ENCODE measurements at regions not wholly inside any gene's neighbourhood (a gene's known extent, or its start where the extent isn't known, plus 50 kb on each side); places are given as distances from the start of the nearest gene placed in this dataset.
"Not testable (repeated sequence)": the region's sequence is repeated elsewhere in the genome, so short reads cannot be mapped to it uniquely, and the experiment has no call there.

DNA sequence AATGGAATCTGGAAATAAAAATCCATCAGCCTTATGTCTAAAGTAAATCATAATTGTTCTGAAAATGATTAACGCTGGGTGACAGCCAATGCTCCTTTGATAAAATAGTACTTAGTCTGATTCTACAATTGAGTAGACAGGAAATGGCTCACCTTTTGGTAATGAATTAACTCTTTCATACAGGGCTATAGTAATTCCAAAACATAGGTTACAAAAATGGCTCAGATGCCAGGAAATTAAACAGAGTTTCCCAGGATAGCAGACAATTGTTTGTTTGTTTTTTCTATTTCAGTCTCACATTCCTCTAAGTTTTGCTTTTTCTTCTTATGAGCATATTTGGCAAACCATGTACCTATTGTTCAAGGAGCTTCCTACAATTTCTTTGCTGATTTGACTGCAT is 257.2 kb upstream of the EPHA7 start:
- H3K27me3 ChIP-seq (ENCODE audit: low read depth), result no peaks in the 10 kb centered on the region
- no peaks in the 10 kb centered on the region for H3K36me3 ChIP-seq
- TF ChIP-seq, protein P1, sequence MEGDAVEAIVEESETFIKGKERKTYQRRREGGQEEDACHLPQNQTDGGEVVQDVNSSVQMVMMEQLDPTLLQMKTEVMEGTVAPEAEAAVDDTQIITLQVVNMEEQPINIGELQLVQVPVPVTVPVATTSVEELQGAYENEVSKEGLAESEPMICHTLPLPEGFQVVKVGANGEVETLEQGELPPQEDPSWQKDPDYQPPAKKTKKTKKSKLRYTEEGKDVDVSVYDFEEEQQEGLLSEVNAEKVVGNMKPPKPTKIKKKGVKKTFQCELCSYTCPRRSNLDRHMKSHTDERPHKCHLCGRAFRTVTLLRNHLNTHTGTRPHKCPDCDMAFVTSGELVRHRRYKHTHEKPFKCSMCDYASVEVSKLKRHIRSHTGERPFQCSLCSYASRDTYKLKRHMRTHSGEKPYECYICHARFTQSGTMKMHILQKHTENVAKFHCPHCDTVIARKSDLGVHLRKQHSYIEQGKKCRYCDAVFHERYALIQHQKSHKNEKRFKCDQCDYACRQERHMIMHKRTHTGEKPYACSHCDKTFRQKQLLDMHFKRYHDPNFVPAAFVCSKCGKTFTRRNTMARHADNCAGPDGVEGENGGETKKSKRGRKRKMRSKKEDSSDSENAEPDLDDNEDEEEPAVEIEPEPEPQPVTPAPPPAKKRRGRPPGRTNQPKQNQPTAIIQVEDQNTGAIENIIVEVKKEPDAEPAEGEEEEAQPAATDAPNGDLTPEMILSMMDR (IDR thresholded peaks at IDR 0.05), result no peak
- intact Hi-C loops (cut with DNase I), result no loop called here
- no peak overlapping the region for H3K27ac ChIP-seq
- H3K4me3 ChIP-seq, result no peak overlapping the region
- no peaks in the 10 kb centered on the region for H3K4me1 ChIP-seq
- DNase-seq (no peak), ATAC-seq (no peak)
- H3K9me3 ChIP-seq, result no peaks in the 10 kb centered on the region

DNA sequence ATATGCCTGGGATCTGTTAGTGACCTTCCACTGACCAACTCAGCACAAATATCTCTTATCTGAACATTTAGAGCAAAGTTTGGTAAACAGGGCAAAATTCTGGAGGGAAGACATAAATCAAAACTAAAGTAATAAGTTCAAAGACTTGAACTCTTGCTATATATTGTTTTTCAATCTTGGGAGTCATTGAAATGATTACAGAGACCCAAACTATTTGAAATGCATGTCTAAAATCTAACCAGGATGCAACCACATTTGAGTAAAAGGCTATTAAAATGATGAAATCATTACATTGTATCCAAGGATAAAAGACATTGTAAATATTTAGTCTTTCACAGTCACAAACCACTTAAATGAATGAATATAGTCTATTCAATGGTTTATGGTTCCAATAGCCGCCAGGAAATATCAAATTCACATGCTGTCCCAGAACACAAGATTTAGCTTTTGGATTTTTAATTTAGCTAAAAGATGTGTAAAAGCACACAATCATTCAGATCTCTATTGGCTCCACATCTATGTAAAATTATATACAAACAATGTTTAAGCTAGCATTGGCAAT is 256.6 kb upstream of the EPHA7 start:
- Histone ChIP-seq H3K4me3 (no peak overlapping the region), H3K27ac (no peak overlapping the region), H3K36me3 (no peaks in the 10 kb centered on the region), H3K27me3 (ENCODE audit: low read depth) (no peaks in the 10 kb centered on the region), H3K9me3 (no peaks in the 10 kb centered on the region), H3K4me1 (no peaks in the 10 kb centered on the region)
- ATAC-seq (no peak), DNase-seq (no peak)
- intact Hi-C loops (cut with DNase I), result no loop called here
- TF ChIP-seq, protein P1 (IDR thresholded peaks at IDR 0.05), result no peak

DNA sequence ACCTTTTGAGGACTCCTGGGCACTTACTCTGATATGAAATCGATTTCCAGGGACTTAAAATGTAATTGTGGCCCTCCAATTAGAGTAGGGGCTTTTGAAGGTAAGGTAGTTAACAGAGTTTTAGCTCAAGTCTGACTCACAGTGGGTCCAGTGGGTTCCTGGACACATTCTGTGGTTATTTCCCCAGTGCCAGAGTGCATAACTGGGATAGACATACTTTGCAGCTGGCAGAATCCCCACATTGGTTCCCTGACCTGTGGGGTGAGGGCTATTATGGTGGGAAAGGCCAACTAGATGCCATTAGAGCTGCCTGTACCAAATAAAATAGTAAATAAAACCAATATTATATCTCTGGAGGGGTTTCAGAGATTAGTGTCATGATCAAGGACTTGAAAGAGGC is 243.8 kb upstream of the EPHA7 start:
- TF ChIP-seq, protein P1 (IDR thresholded peaks at IDR 0.05), result no peak
- intact Hi-C loops (cut with DNase I), result no loop called here

DNA sequence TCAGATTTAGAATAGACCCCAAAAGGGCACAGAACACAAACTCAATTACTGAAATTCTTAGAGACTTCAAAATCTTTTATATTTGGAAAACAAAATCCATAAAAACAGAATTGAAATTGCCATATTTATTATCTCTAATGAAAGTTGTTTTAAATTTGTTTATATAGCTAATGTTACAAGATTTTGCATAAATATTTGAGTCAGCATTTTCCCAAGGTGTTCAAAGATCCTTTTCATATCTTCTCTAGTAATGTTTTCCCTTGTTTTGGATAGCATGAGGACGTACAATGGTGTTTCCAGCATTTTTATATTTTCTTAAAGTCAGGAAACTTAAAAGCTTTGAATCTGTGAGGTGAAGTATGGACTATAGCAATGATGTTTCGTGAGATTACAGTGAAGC is 235.2 kb upstream of the EPHA7 start:
- H3K27me3 ChIP-seq (ENCODE audit: low read depth), result no peaks in the 10 kb centered on the region
- no peaks in the 10 kb centered on the region for H3K36me3 ChIP-seq
- H3K4me1 ChIP-seq, result no peaks in the 10 kb centered on the region
- H3K27ac ChIP-seq, result no peak overlapping the region
- ATAC-seq (no peak), DNase-seq (no peak)
- no peak overlapping the region for H3K4me3 ChIP-seq
- TF ChIP-seq, protein P1 (IDR thresholded peaks at IDR 0.05), result no peak
- intact Hi-C loops (cut with DNase I), result no loop called here
- no peaks in the 10 kb centered on the region for H3K9me3 ChIP-seq

More for the DNA sequence above, 243.8 kb upstream of the EPHA7 start:
- DNase-seq (no peak), ATAC-seq (no peak)
- Histone ChIP-seq H3K9me3 (no peaks in the 10 kb centered on the region), H3K36me3 (no peaks in the 10 kb centered on the region), H3K27ac (no peak overlapping the region), H3K4me3 (no peak overlapping the region), H3K27me3 (ENCODE audit: low read depth) (no peaks in the 10 kb centered on the region), H3K4me1 (no peaks in the 10 kb centered on the region)

DNA sequence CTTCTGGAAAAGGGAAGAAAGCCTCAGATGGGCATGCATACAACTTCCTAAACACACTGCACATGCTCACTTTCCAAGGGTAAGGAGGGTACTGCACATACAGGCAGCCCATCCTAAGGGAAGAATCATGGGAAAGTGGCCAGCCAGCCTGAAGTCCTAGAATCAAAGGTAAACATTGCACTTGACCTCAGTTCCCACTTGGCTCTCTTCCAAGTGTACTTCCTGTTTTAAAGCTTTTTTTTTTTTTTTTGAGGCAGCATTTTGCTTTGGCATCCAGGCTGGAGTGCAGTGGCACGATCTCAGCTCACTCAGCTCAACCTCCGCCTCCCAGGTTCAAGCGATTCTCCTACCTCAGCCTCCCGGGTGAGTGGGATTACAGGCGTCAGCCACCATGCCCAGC is 225.3 kb upstream of the EPHA7 start:
- Histone ChIP-seq H3K27me3 (ENCODE audit: low read depth) (no peaks in the 10 kb centered on the region), H3K36me3 (no peaks in the 10 kb centered on the region), H3K27ac (no peak overlapping the region), H3K9me3 (peaks cover 6% of the 10 kb centered on the region), H3K4me3 (no peak overlapping the region), H3K4me1 (no peaks in the 10 kb centered on the region)
- intact Hi-C loops (cut with DNase I), result no loop called here
- ATAC-seq (no peak), DNase-seq (no peak)
- TF ChIP-seq, protein P1 (IDR thresholded peaks at IDR 0.05), result no peak

DNA sequence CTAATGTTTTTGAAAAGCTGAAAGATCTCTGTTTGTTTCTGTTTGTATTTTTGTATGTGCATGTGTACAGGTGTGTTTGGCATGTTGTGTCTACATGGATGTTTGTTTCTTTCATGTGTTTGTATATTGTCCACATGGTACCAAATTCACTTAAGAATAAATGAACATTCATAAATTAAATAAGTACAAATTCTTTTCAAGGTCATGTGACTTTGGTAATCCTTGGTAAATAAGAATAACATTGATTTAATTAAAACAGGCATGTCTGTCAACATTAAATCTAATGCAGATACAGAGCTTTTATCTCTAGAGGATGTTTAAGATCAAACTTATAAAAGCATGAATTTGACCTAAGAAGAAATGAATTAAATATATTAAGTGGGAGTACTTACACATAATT is 219.8 kb upstream of the EPHA7 start:
- no peak for ATAC-seq
- Histone ChIP-seq H3K27ac (no peak overlapping the region), H3K9me3 (peaks cover 6% of the 10 kb centered on the region)

DNA sequence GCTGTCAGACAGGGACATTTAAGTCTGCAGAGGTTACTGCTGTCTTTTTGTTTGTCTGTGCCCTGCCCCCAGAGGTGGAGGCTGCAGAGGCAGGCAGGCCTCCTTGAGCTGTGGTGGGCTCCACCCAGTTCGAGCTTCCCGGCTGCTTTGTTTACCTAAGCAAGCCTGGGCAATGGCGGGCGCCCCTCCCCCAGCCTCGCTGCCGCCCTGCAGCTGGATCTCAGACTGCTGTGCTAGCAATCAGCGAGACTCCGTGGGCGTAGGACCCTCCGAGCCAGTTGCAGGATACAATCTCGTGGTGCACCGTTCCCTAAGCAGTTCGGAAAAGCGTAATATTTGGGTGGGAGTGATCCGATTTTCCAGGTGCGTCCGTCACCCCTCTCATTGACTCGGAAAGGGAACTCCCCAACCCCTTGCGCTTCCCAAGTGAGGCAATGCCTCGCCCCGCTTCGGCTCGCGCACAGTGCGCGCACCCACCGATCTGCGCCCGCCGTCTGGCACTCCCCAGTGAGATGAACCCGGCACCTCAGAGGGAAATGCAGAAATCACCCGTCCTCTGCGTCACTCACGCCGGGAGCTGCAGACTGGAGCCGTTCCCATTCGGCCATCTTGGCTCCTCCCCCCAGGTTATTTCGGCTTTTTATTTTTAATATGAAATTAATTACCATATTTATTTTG is 217.8 kb upstream of the EPHA7 start:
- H3K27ac ChIP-seq; H3K9me3 ChIP-seq; H3K36me3 ChIP-seq; intact Hi-C loops (cut with DNase I); H3K27me3 ChIP-seq (ENCODE audit: low read depth); H3K4me1 ChIP-seq; H3K4me3 ChIP-seq; DNase-seq; ATAC-seq: not testable (repeated sequence)

More for the DNA sequence above, 219.8 kb upstream of the EPHA7 start:
- TF ChIP-seq, protein P1 (IDR thresholded peaks at IDR 0.05), result no peak
- Histone ChIP-seq H3K27me3 (ENCODE audit: low read depth) (no peaks in the 10 kb centered on the region), H3K4me1 (no peaks in the 10 kb centered on the region), H3K4me3 (no peak overlapping the region), H3K36me3 (no peaks in the 10 kb centered on the region)
- DNase-seq, result no peak
- intact Hi-C loops (cut with DNase I), result no loop called here
